Tibial nerve (tissue), 4 donors: ENCODE measurements at regions not wholly inside any gene's neighbourhood (a gene's known extent, or its start where the extent isn't known, plus 50 kb on each side); places are given as distances from the start of the nearest gene placed in this dataset.
"Not testable (repeated sequence)": the region's sequence is repeated elsewhere in the genome, so short reads cannot be mapped to it uniquely, and the experiment has no call there.

Source experiments
- DNase-seq, 2 donors: peaks; one replicate each; pipeline ENCODE4 v3.0.0-alpha.2; 2019; ENCODE audit warnings: low spot score in 2 of 2
- H3K27ac ChIP-seq, 4 donors: fragments of 200-600 bp; sonication (generic) in 3 of 4; one replicate each; pipeline ENCODE4 v1.5.1; 2017 to 2019; ENCODE audit warnings: mild to moderate bottlenecking in 1 of 4
- H3K27me3 ChIP-seq, 2 donors: fragments of 200-600 bp; sonication (generic) in 1 of 2; one replicate each; pipeline versions ENCODE4 v1.5.1 to v1.6.0; 2017 to 2019
- H3K36me3 ChIP-seq, 3 donors: fragments of 200-600 bp; sonication (generic); one replicate each; pipeline ENCODE4 v1.5.1; 2018 to 2019
- H3K4me1 ChIP-seq, 4 donors: fragments of 200-600 bp; sonication (generic) in 3 of 4; one replicate each; pipeline ENCODE4 v1.5.1; 2017 to 2019
- H3K4me3 ChIP-seq, 4 donors: fragments of 200-600 bp; sonication (generic) in 3 of 4; one replicate each; pipeline ENCODE4 v1.5.1; 2017 to 2019; ENCODE audit warnings: mild to moderate bottlenecking in 1 of 4, moderate library complexity in 1 of 4
- H3K9me3 ChIP-seq, 4 donors: fragments of 200-600 bp; sonication (generic) in 3 of 4; one replicate each; pipeline ENCODE4 v1.5.1; 2017 to 2019
- EP300 ChIP-seq, 2 donors: sonication (generic); formaldehyde crosslinking; IDR thresholded peaks; one replicate each; pipeline ENCODE4 v1.6.1; 2017; ENCODE audit warnings: antibody characterized with exemption in 2 of 2, mild to moderate bottlenecking in 1 of 2
- POLR2A ChIP-seq, 2 donors: fragments of 450-650 bp; IDR thresholded peaks; one replicate each; pipeline ENCODE4 v1.6.1; 2017; ENCODE audit warnings: antibody characterized with exemption in 2 of 2, mild to moderate bottlenecking in 2 of 2, moderate library complexity in 2 of 2
- WGBS, 2 donors: methylation state at CpG; one replicate each; pipeline ENCODE4 v1.1.5; 2018; 5-methylcytosine and 5-hydroxymethylcytosine counted together
- TF ChIP-seq, protein P1 (sequence below), 5 experiments: fragments of 200-600 bp in 3 of 5; fragments of 450-650 bp in 2 of 5; sonication (generic) in 3 of 5; IDR thresholded peaks; one replicate each; pipeline ENCODE4 v1.5.1; 2016 to 2019; ENCODE audit warnings: antibody characterized with exemption in 5 of 5, mild to moderate bottlenecking in 3 of 5, moderate library complexity in 2 of 5

DNA sequence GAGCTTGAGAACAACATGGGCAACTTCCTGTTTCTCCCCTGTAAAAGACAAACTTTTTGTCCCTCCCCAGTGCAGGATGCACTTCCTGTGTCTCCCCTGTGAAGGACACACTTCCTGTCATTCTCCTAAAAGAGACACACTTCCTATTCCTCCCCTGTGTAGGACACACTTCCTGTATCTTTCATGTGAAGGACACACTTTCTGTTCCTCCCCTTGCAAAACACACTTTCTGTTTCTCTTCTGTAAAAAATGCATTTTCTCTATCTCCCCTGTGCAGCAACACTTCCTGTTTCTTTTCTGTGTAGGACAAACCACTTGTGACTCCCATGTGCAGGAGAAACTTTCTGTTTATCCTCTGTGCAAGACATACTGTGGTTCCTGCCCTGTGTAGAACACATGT, 488.6 kb upstream of the USP9Y start:
- Histone ChIP-seq H3K4me3 (no peak overlapping the region), H3K9me3 (no peaks in the 10 kb centered on the region), H3K36me3 (no peaks in the 10 kb centered on the region), H3K27ac (no peak overlapping the region), H3K4me1 (no peaks in the 10 kb centered on the region), H3K27me3 (no peaks in the 10 kb centered on the region)
- TF ChIP-seq POLR2A (IDR thresholded peaks at IDR 0.05) (no peak), EP300 (IDR thresholded peaks at IDR 0.05) (no peak)
- TF ChIP-seq, protein P1, sequence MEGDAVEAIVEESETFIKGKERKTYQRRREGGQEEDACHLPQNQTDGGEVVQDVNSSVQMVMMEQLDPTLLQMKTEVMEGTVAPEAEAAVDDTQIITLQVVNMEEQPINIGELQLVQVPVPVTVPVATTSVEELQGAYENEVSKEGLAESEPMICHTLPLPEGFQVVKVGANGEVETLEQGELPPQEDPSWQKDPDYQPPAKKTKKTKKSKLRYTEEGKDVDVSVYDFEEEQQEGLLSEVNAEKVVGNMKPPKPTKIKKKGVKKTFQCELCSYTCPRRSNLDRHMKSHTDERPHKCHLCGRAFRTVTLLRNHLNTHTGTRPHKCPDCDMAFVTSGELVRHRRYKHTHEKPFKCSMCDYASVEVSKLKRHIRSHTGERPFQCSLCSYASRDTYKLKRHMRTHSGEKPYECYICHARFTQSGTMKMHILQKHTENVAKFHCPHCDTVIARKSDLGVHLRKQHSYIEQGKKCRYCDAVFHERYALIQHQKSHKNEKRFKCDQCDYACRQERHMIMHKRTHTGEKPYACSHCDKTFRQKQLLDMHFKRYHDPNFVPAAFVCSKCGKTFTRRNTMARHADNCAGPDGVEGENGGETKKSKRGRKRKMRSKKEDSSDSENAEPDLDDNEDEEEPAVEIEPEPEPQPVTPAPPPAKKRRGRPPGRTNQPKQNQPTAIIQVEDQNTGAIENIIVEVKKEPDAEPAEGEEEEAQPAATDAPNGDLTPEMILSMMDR (IDR thresholded peaks at IDR 0.05) = no peak
- no peak for DNase-seq

DNA sequence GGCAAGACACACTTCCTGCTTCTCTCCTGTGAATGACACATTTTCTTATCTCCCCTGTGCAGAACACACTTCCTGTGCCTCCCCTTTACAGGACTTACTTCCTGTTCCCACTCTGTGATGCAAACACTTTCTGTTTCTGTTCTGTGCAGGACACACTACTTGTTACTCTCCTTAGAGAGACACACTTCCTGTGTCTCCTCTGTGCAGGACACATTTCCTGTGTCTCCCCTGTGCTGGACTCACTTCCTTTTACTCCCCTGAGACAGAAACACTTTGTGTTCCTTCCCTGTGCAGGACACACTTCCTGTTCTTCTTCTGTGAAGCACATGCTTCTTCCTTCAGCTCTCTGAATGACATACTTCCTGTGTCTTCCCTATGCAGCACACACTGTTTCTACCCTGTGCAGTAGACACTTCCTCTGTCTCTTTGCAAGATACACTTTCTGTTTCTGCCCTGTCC, 485.4 kb upstream of the USP9Y start:
- TF ChIP-seq, protein P1 (IDR thresholded peaks at IDR 0.05) = no peak
- TF ChIP-seq EP300 (IDR thresholded peaks at IDR 0.05) (no peak), POLR2A (IDR thresholded peaks at IDR 0.05) (no peak)
- no peak for DNase-seq
- Histone ChIP-seq H3K27me3 (no peaks in the 10 kb centered on the region), H3K4me3 (no peak overlapping the region), H3K4me1 (no peaks in the 10 kb centered on the region), H3K36me3 (no peaks in the 10 kb centered on the region), H3K9me3 (no peaks in the 10 kb centered on the region), H3K27ac (no peak overlapping the region)

DNA sequence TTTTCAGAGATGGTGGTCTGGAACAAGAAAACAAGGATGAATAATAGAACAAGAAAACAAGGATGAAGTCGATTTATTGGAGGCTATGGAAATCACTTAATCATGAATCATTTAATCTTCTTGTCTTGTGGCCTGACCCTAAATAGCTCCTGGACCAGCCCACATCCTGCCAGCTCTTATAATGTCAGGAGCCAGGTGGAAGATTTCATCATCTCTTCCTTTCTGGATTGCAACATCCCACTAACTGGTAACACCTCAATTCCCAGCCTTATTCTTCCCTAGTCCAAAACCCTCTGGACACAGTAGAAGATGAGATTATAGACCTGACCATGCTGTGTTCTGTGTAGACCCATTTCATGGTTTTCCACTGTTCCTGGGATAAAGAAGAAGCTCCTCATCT, 470.1 kb upstream of the USP9Y start:
- no peaks in the 10 kb centered on the region for H3K4me1 ChIP-seq
- 67% methylated on average over 1 of the region's 1 CpG; no CpG with 5 or more reads in 1 of the 2 donors for WGBS, 2 donors
- H3K4me3 ChIP-seq = no peak overlapping the region
- H3K9me3 ChIP-seq = no peaks in the 10 kb centered on the region
- H3K27ac ChIP-seq = no peak overlapping the region
- no peaks in the 10 kb centered on the region for H3K36me3 ChIP-seq
- DNase-seq = no peak
- H3K27me3 ChIP-seq = no peaks in the 10 kb centered on the region
- TF ChIP-seq EP300 (IDR thresholded peaks at IDR 0.05) (no peak), POLR2A (IDR thresholded peaks at IDR 0.05) (no peak)
- TF ChIP-seq, protein P1 (IDR thresholded peaks at IDR 0.05) = no peak

GRCh38 chrY:12236399-12236798, 464.6 kb upstream of the USP9Y start:
- H3K4me1 ChIP-seq = no peaks in the 10 kb centered on the region
- TF ChIP-seq POLR2A (IDR thresholded peaks at IDR 0.05) (no peak), EP300 (IDR thresholded peaks at IDR 0.05) (no peak)
- TF ChIP-seq, protein P1 (IDR thresholded peaks at IDR 0.05) = no peak
- no peaks in the 10 kb centered on the region for H3K9me3 ChIP-seq
- H3K27me3 ChIP-seq = no peaks in the 10 kb centered on the region
- H3K4me3 ChIP-seq = no peak overlapping the region
- 85% methylated on average over 4 of the region's 4 CpGs; no CpG with 5 or more reads in 1 of the 2 donors for WGBS, 2 donors
- DNase-seq = no peak
- no peak overlapping the region for H3K27ac ChIP-seq
- no peaks in the 10 kb centered on the region for H3K36me3 ChIP-seq

DNA sequence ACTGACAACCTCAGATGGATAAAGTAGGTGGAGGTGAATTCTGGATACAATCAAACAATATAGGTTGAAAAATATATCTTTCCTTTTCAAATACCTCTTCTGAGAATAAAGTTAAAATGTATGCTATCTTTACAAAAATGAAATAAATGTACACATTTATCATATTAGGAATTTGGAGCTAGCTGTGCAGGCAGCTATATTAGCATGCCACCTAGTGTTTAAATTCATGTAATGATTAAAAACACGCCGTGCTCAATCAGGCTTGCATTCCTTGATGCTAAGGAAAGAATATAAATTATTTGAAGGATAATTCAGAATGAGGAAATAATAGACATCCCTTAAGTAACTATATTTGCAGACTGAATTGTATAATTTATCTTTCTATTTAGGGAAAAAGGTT, 460.7 kb upstream of the USP9Y start:
- WGBS, 2 donors = 40% methylated on average over 2 of the region's 2 CpGs; no CpG with 5 or more reads in 1 of the 2 donors
- not testable (repeated sequence) for H3K4me1 ChIP-seq, H3K36me3 ChIP-seq, H3K9me3 ChIP-seq, DNase-seq, H3K27me3 ChIP-seq, H3K4me3 ChIP-seq, H3K27ac ChIP-seq

- Histone ChIP-seq H3K4me3 (no peak overlapping the region), H3K36me3 (no peaks in the 10 kb centered on the region), H3K27ac (no peak overlapping the region), H3K9me3 (no peaks in the 10 kb centered on the region), H3K27me3 (no peaks in the 10 kb centered on the region), H3K4me1 (no peaks in the 10 kb centered on the region)
- TF ChIP-seq, protein P1 (IDR thresholded peaks at IDR 0.05) = no peak
- TF ChIP-seq POLR2A (IDR thresholded peaks at IDR 0.05) (no peak), EP300 (IDR thresholded peaks at IDR 0.05) (no peak)
- 44% methylated on average over 1 of the region's 1 CpG; no CpG with 5 or more reads in 1 of the 2 donors for WGBS, 2 donors
- no peak for DNase-seq
These were observed 456.9 kb upstream of the USP9Y start for GRCh38 chrY:12244146-12244545.
